ENCODE measurements at regions not wholly inside any gene's neighbourhood (a gene's known extent, or its start where the extent isn't known, plus 50 kb on each side); places are given as distances from the start of the nearest gene placed in this dataset.
"Not testable (repeated sequence)": the region's sequence is repeated elsewhere in the genome, so short reads cannot be mapped to it uniquely, and the experiment has no call there.

DNA sequence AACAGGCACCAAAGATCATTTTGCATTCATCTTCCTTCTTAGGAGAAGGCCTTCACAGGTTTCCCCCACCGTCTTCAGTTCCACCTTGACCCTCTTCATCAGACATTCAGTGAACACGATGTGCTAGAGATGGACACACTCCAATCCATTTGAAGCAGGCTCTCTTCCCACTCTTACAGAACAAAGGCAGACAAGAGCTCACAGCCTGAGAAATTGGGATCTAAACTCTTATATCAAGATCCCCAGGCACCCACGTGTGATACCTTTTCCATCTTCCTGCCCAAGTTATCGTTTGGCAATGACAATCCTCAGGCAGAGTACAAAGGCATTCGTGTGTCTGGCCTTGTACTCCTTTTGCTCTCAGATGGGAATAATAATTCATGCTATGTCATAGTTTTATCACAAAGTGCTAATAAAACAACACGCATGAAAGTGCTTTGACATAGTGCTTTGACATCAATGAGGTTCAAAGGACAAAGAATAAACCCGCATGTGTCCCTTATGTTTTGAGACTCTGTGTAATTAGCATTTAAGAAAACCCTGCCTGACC is 369.3 kb upstream of the KLHL29 start:
- DNase-seq: no peak

DNA sequence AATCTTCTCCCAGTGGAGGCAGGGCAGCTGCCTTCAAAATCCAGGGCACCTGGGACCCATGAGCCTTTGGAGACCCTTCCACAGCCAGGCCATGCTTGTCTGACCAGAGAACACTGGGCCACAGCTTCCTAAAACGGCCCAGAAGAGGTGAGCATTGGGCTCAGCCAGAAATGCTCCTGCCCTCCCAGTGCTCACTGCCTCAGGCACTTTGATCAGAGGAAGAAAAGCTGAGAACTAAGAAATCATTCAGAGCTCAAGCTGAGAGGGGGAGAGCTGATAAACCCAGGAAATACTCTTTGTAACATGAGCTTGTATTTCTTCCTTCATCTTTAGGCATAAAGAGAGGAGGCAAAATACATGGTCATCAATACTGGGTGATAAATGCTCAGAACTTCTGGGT is 365.5 kb upstream of the KLHL29 start:
- no peak for DNase-seq

DNA sequence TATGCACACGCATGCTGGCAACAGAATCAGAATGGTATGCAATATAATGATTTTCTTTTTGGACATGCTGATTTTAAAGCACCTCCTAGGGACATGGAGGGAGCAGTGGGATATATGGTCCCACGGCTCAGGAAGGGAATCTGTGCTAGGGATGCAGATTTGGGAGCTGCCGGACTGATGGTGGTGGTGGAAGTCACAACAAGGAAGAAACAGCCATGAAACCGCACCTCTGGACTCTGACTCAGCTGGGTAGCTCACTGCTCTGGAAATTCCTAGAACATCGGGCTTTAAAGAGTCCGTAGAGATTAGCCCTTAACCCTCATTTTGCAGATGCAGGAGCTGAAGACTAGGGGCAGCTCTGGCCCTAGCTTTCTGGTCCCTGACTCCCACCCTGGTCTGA is 364.3 kb upstream of the KLHL29 start:
- no peak for DNase-seq

DNA sequence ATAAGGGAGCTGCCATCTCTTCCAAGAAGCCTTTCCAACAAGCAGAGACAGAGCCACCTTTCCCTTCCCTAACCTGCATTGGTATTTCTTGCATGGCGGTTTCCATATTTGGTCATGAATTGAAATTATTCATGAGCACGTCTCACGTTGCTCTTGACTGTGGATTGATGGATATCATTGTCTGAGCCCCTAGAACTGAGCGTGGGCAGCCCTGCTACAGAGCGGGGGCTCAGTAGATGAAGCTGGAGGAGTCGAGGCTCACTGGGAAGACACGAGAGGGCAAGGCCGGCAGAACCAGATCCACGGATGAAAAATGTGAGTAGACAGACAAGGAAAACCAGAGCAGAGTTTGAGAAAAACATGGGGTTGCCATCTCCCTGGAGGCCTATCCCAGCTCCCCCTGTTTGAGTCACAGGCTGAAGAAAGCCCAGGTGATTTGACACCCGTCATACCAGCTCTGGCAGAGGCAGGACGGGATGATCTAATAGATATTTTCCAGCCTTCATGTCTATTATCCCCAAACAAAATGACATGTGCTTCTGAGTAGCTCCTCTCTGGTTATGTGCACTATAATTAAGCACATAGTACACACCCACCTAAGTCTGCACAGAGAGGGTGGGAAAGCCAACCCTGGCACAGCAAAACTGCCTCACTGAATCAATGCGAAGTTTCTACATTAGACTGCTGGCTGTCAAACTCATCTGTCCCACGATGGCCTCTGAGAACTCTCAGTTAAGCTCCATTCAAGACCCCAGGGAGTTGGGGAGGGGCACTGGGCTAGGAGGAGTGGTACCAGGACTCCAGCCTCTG is 363.5 kb upstream of the KLHL29 start:
- DNase-seq: no peak

DNA sequence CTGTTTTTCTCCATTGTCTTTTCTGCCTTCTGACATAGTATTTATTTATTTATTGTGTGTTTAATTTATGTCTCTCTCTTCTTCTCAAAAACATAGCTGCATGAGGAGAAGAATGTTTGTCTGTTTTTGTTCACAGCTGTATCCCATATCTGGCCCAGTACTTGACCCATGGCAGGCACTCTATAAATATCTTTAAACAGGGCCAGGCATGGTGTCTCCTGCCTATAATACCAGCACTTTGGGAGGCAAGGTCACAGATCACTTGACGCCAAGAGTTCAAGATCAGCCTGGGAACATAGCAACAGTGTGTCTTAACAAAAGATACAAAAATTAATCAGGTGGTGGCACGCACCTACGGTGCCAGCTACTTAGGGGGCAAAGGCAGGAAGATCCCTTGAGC is 361.3 kb upstream of the KLHL29 start:
- no peak for DNase-seq

DNA sequence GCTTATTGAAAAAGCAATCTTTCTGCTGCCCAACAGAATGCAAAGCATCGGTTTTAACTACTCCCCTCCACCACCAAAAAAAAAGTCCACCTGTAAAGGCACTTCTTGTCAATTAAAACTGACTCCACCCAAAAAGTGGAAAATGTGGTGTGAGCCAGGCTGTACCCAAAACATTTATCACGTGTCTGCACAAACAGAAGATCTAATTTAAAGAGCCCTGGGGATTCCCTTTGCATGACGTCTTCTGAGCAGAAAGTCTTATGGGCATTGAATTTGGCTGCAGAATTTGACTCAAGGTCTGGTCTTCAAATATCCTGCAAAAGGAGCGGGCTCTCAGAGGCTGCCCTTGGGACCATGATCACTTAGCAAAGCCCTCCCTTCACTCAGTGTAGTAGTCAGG is 358.3 kb upstream of the KLHL29 start:
- no peak for DNase-seq

DNA sequence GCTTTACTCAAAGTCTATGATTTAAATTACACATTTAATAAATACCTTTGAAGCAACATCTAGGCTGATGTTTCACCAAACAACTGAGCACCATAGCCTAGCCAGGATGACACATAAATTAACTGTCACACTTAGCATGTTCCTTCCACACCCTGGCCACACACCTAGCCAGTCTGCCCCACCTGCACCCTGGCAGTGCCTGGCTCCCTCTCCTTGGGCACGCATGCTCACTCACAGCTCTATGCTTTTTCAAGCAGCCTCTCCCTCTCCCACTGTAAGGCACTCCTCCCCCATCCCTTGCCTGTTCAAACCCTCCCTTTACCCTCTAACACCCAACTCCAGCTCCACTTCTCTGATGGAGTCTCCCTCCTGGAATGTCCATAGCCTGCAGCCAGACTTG is 357.6 kb upstream of the KLHL29 start:
- DNase-seq: no peak

DNA sequence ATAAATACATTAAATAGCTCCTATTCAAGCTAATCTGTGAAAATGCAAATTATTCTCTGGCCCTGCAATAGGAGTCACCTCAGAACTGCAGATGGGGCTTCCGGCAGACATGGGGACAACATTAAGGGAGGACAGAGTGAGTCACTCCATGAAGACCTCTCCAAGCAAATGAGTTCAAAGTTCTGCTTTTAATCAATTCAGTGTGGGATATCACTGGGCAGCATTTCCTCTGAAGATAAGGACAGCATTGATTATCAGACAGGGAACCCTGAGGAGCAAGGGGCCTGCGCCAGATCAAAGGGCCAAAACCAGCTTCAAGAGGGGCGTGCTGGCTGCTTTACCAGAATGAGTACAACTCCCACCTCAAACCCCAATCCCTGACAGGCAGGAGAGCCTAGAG is 356.9 kb upstream of the KLHL29 start:
- no peak for DNase-seq

DNA sequence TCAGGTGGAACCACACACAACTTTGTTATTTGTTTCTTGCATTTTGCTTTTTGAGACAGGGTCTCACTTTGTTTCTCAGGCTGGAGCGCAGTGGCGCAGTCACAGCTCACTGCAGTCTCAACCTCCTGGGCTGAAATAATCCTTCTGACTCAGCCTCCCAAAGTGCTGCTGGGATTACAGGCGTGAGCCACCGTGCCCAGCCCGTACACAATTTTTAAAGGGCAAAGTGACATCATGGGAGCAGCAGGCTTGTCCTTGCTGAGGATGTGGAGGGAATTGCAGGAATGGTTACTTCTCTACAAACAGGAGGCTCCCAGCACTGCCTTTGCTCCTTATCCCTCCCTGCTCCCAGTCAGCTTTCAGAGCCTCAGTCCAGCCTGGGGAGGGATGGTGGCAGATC is 355.9 kb upstream of the KLHL29 start:
- no peak for DNase-seq

DNA sequence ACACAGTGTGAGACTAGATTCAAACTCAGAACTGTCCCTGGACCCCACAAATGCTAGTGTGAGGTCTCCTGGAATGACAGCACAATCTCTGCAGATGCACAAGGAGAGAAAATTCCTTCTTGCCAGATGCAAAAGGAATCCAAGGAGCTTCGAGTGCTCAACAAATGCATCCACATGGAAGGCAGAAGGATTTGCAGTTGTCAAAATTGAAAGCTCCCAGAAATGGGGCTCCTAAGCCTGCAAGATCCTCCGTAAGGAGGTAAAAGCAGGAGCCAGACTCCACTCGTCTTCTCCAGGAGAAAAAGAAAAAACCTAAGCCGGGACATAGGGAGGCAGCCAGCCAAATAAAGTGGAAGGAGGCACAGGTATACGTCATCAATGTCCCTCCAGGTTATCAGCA is 355.0 kb upstream of the KLHL29 start:
- DNase-seq: no peak

DNA sequence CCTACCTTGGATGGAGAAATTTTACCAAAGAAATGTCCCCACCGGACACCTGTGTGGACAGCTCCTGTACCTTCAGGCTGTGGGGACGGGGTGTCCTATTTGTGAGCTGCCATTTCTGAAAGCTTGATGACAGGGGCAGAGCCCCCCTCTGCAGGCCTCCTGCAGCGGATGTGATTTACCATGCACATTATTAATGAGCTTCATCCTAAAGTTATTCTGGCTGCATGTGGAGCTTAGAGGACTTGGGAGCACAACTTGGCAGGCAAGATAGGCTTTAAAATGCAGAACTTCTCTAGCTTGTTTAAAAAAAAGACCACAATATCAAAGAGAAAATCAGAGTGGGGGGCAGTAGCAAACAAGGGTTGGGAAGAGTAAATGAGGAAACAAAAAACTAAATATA is 350.0 kb upstream of the KLHL29 start:
- no peak for DNase-seq

DNA sequence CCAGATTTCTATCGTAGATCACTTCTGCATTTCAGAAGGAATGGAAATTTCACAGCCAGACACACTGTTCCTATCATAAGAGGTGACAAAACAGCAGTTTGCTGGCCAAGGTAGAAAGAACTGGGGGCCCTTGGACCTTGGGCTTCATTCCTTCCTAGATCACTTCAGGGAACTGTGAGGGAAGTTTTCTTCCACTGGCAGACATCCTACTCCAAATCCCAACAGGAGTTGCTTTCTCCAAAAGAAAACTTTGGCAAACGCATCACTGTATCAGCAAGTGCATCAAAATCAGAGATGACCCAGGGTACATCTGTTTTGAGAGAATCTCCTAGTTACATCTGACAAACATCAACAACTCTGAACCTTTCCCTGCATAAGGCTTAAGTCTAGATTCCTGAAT is 348.4 kb upstream of the KLHL29 start:
- no peak for DNase-seq

DNA sequence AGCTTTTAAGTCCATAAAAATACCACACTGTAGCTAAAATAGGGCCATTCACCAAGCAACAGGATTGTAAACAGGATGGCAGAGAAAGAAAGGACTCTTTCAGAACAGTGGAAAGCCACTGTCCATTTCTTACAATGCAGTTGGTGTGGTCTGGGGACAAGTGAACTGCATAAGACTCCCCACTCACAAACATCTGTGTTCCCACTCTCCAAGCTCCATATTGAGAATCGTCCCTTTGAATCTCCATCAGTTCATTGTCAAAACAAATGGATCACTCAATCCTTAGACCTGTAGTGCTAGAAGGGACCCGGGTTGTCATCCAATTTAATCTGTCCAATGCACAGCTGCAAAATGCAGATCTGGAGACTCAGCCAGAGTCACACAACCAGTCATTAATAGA is 347.4 kb upstream of the KLHL29 start:
- DNase-seq: no peak

DNA sequence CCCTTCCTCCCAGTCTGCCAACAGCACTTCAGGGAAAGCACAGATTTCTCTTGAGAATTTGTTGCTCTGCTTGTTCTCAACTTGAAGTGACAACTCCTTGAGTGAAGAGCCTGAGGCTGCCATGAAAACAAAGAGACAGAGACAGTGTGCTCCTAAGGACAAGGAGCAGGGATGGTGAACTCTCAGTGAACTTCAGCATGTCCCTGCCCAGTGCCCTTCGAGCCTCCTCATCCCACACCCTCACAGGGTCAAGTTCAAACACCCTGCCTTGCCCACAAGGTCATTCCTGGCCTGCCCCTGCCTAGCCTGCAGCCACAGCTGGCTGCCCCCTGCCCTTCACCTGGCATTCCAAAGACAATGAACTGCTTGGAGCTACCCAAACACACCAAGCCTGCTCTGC is 343.5 kb upstream of the KLHL29 start:
- no peak for DNase-seq

DNA sequence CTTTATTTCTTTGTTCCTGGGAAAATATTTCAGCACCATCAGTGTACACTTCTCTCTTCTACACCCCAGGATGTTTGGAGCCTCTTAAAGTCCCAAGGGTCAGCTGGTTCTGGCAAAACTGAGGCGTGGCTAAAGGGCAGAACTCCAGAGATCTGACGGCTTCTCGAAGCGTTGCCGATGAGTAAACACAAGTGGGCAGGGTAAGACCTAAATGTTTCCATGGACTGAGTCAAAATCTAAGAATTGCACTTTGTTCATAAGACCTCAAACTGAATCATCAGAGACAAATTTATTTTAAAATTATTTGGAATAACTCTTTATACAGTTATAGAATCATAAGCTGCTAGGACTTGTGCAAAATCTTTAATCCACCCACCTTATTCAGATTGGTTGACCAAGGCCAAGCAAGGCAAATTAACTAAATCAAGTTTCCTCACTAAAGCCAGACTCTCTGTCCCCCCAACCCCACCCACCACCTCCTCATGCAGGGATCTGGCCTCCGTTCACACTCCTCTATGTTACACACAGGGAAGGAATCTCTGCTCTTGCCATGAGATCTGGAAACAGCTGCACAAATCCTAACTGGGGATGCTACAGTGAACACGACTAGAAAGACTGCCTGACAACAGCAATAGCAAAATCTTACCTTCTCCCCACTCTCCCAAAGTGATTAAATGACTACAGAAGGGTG is 342.6 kb upstream of the KLHL29 start:
- DNase-seq: no peak

DNA sequence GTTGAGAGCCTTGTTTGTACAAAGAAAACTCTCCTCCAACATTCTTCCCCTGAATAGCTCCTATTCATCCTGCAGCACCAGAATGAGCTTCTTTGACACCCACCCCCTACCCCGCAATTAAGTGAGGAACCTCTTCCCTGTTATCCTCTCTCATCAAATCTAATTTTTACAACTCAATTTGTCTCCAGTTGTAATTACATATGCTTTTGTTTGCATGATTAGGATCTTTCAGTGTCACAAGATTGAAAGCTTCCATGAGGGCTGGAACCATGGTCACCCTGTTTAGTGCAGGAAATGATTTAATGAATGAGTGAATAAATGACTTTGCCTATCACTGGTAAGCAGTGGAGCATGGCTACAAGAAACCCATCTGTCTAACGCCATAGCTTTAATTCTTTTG is 334.6 kb upstream of the KLHL29 start:
- DNase-seq: no peak

DNA sequence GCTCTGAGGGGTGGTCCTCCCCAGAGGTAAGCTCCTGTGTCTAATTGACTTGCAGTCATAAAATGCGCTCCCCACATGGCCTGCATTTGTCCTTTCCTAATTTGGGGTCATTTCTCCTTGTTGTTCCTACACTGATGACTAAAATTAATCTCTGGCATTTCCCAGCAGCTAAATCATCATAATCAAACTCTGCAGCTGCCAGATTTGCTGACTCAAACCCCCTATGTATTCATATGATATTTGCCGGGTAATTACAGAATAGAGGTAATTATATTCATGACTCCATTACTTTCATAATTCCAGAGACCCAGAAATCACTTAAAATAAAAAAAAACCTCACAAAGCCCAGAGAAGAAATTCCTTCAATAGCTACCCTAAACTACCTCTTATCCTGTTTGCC is 331.4 kb upstream of the KLHL29 start:
- DNase-seq: no peak

DNA sequence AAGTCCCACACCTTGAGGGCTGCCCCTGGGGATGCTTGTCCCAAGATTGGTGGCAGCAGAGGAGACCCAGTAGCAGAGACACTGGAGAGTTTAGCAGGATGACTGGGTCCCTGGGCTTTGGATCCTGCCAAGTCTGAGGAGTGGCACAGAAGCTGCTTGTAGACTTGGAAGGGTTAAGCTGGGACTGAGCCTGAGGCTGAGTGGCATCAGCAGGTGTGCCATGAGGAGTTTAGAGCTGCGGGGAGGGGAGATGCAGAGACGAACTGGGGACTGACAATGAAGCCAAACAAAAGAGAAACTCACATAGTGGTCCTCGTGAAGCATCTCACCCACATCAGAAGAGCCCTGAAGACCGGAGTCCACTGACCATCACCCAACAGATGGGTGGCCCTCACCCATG is 329.7 kb upstream of the KLHL29 start:
- no peak for DNase-seq

DNA sequence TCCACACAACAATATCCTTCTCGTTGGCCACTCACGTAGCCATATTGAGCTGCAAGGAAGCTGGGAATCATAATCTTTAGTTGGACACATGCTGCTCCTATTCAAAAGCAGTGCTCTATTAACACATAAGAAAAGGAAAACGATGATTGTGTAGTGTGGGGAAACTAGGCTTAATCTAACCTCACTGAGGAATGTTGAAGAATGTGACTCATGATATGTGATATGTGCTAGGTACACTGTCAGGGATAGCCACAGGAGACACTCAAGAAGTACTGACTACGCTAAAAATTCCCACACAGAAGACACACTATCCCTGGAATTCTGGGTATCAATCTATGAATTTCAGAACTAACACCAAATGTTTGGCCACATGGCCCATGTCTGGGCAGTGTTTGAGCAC is 328.1 kb upstream of the KLHL29 start:
- DNase-seq: not testable (repeated sequence)

DNA sequence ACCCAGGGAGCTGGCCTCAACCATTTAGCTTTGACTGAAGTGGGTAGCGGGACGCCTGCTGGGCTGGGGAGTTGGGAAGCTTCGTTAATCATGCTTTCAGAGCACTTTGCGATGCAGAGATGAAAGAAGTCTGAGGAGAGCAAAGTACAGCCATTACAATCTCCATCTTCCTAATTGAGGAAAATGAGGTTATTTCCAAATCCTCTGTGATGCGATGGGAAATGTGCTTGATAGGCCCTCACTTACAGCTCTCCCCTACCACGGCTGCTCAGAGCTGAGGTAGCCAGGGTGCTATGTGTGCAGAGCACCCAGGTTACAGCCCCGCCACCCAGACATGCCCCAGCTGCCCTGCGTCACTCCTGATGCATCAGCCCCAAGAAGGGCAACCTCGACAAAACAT is 326.5 kb upstream of the KLHL29 start:
- DNase-seq: no peak

DNA sequence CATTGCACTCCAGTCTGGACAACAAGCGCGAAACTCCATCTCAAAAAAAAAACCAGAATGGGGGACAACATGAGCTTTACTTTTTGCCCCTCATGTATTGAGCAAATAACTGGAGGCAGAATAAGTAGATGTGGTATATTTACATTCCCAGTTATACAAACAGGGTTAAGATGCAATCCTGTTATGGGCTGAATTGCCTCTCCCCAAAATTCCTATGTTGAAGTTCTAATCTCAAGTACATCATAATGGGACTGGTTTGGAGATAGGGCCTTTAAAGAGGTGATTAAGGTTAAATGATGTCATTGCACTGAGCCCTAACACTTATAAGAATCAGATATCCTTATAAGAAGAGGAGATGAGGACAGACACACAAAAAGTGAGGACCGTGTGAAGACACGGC is 319.8 kb upstream of the KLHL29 start:
- no peak for DNase-seq

DNA sequence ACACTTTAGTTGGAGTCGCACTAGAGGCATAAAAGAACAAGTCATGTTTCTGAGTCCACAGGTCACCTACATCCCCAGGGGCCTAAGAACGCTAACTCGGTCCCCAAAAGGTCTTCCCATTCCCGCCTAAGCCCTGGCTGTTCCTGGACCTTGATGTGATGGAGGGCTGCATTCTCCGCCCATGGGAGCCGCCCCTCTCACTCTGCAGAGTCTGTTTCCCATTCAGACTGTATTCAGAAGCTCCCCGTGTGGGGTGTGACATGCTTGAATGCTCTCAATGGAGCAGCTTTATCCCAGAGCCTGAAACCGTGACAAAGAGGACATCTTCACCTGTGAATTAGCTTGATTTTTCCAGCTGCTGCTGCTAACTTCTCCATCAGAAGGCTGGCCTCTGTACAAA is 319.0 kb upstream of the KLHL29 start:
- DNase-seq: peak; percentile 4

DNA sequence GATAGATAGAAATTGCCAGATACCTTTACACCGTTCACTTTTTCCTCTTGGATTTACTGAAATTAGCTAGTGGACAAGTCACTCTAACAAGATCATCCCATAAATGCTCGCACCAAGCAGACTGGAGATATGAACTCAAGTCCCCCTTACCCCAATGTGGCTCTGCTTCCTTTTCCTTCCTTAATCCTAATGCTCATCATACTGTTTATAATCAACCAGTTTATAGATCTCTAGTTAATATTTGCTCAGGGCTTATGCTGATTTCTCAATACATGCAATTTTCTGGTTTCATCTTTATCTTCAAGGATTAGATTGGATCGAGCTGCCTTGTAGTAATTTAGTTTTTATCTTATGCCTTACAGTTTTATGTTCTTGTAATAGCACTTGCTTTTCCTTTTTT is 318.3 kb upstream of the KLHL29 start:
- no peak for DNase-seq

DNA sequence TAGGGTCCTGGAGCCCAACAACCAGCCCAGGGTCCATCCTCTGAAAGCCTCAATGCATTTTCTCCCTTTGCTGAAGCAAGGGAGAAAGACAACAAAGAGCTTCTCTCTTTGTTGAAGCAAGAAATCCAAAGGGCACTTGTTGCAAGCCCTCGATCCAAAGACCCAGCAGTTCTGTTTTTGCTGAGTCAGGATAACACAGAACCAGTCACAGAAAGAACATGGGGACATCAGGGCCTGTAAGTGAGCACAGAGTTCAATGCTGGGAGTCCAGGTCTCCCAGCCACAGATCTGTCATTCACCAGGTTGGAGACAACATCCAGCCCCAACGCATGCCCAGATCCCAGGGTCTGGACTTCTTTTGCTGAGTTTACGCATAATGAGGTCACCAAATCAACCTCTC is 315.8 kb upstream of the KLHL29 start:
- DNase-seq: no peak

DNA sequence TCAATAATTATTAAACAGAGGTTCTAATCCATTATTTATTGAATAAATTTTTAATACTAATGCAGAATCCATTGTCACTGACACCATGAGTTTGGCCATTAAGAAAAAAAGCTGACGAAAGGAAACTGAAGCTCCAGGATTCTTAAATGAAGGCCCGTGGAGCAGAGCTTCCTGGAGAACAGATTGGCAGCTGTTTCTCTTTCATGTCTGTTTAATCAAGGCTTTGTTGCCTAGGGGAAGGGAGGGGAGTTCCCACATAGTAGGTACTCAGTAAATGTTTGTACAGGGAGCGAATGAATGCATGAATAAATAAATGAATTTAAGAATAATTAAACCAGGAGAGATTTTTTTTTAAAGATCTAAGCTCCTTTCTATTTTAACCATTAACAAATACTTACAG is 315.1 kb upstream of the KLHL29 start:
- peak; percentile 92 for DNase-seq
